H9 (cell line): ENCODE measurements at regions not wholly inside any gene's neighbourhood (a gene's known extent, or its start where the extent isn't known, plus 50 kb on each side); places are given as distances from the start of the nearest gene placed in this dataset.

Source experiments
- DNase-seq: peaks from one replicate; pipeline ENCODE4 v3.0.0-alpha.2; 2017
- H2AFZ ChIP-seq: one replicate; pipeline ENCODE4 v1.6.1; 2013; ENCODE audit warnings: mild to moderate bottlenecking, low read length, control low read depth, moderate library complexity
- H2AK5ac ChIP-seq: 2 replicates; pipeline ENCODE4 v1.6.1; 2013; ENCODE audit warnings: low read length, control low read depth, mixed read lengths; ENCODE audit not compliant: insufficient read length
- H2BK120ac ChIP-seq: one replicate; pipeline ENCODE4 v1.6.1; 2013; ENCODE audit warnings: low read depth, mild to moderate bottlenecking, low read length, control low read depth, inconsistent platforms; ENCODE audit not compliant: poor library complexity, severe bottlenecking
- H2BK12ac ChIP-seq: 2 replicates; pipeline ENCODE4 v1.6.1; 2013; ENCODE audit warnings: low read length, control low read depth, mixed read lengths, low read depth; ENCODE audit not compliant: insufficient read length
- H2BK15ac ChIP-seq: 2 replicates; pipeline ENCODE4 v1.6.1; 2013; ENCODE audit warnings: low read depth, low read length, control low read depth
- H2BK20ac ChIP-seq: one replicate; pipeline ENCODE4 v1.6.1; 2013; ENCODE audit warnings: low read depth, mild to moderate bottlenecking, low read length, control low read depth, inconsistent platforms; ENCODE audit not compliant: poor library complexity, severe bottlenecking
- H2BK5ac ChIP-seq: 2 replicates; pipeline ENCODE4 v1.6.1; 2013; ENCODE audit warnings: low read length, control low read depth, mixed read lengths; ENCODE audit not compliant: insufficient read length
- H3K14ac ChIP-seq: 2 replicates; pipeline ENCODE4 v1.6.1; 2013; ENCODE audit warnings: low read length, control low read depth; ENCODE audit not compliant: insufficient read depth
- H3K18ac ChIP-seq: 2 replicates; pipeline ENCODE4 v1.6.1; 2013; ENCODE audit warnings: low read depth, mild to moderate bottlenecking, mixed read lengths, low read length, control low read depth; ENCODE audit not compliant: insufficient read length
- H3K23ac ChIP-seq: 2 replicates; pipeline ENCODE4 v1.6.1; 2013; ENCODE audit warnings: low read length, control low read depth, mixed read lengths, low read depth; ENCODE audit not compliant: insufficient read length
- H3K23me2 ChIP-seq: 2 replicates; pipeline ENCODE4 v1.6.1; 2013; ENCODE audit warnings: low read depth, mild to moderate bottlenecking, mixed read lengths, low read length, control low read depth; ENCODE audit not compliant: insufficient read length, poor library complexity, severe bottlenecking
- H3K27ac ChIP-seq: 2 replicates; pipeline ENCODE4 v1.5.1; 2013; ENCODE audit warnings: low read length, control low read depth, mixed read lengths, low read depth; ENCODE audit not compliant: insufficient read length
- H3K27me3 ChIP-seq: 2 replicates; pipeline ENCODE4 v1.6.1; 2013; ENCODE audit warnings: low read length, control low read depth, inconsistent platforms; ENCODE audit not compliant: insufficient read depth
- H3K4ac ChIP-seq: 2 replicates; pipeline ENCODE4 v1.6.1; 2013; ENCODE audit warnings: low read depth, mild to moderate bottlenecking, control low read depth, inconsistent platforms, low read length, moderate library complexity
- H3K4me1 ChIP-seq: 2 replicates; pipeline ENCODE4 v1.6.1; 2013; ENCODE audit warnings: low read length, control low read depth, inconsistent platforms; ENCODE audit not compliant: insufficient read depth
- H3K4me2 ChIP-seq: 2 replicates; pipeline ENCODE4 v1.6.1; 2013; ENCODE audit warnings: low read length, control low read depth, mixed read lengths; ENCODE audit not compliant: insufficient read length, insufficient read depth
- H3K56ac ChIP-seq: 2 replicates; pipeline ENCODE4 v1.6.1; 2013; ENCODE audit warnings: low read depth, mild to moderate bottlenecking, mixed read lengths, low read length, control low read depth; ENCODE audit not compliant: insufficient read length
- H3K79me1 ChIP-seq: 2 replicates; pipeline ENCODE4 v1.6.1; 2013; ENCODE audit warnings: low read depth, mild to moderate bottlenecking, moderate library complexity, low read length, control low read depth, inconsistent platforms; ENCODE audit not compliant: insufficient read depth, poor library complexity, severe bottlenecking
- H3K79me2 ChIP-seq: 2 replicates; pipeline ENCODE4 v1.6.1; 2013; ENCODE audit warnings: low read length, control low read depth, inconsistent platforms; ENCODE audit not compliant: insufficient read depth
- H3K9ac ChIP-seq: 2 replicates; pipeline ENCODE4 v1.6.1; 2013; ENCODE audit warnings: low read length, control low read depth, mixed read lengths; ENCODE audit not compliant: insufficient read length; ENCODE audit errors: extremely low read depth
- H3K9me3 ChIP-seq: one replicate; pipeline ENCODE4 v1.6.1; 2013; ENCODE audit warnings: low read depth, low read length, inconsistent platforms; ENCODE audit not compliant: control insufficient read depth
- H3T11ph ChIP-seq: one replicate; pipeline ENCODE4 v1.6.1; 2013; ENCODE audit warnings: mild to moderate bottlenecking, low read length, control low read depth, inconsistent platforms
- H4K20me1 ChIP-seq: one replicate; pipeline ENCODE4 v1.6.1; 2013; ENCODE audit not compliant: control insufficient read depth, insufficient read length, insufficient read depth
- H4K5ac ChIP-seq: 2 replicates; pipeline ENCODE4 v1.6.1; 2013; ENCODE audit warnings: low read depth, mild to moderate bottlenecking, mixed read lengths, low read length, control low read depth; ENCODE audit not compliant: insufficient read length
- H4K8ac ChIP-seq: replicated peaks from 2 replicates; pipeline ENCODE4 v1.6.1; 2013; ENCODE audit warnings: low read length, control low read depth, mixed read lengths, low read depth; ENCODE audit not compliant: insufficient read length
- H4K91ac ChIP-seq: 2 replicates; pipeline ENCODE4 v1.6.1; 2013; ENCODE audit warnings: low read depth, mild to moderate bottlenecking, moderate library complexity, mixed read lengths, low read length, control low read depth; ENCODE audit not compliant: insufficient read length
- H3K27ac Mint-ChIP-seq, 3 experiments: 2 replicates in 2 of 3; 3 replicates in 1 of 3; pipeline ENCODE4 v1.8.0; 2020 to 2021; ENCODE audit warnings: mixed read lengths in 3 of 3, mild to moderate bottlenecking in 1 of 3, moderate library complexity in 1 of 3
- H3K27me3 Mint-ChIP-seq: 2 replicates; pipeline ENCODE4 v1.8.0; 2021; ENCODE audit warnings: low read depth, mild to moderate bottlenecking, moderate library complexity, mixed read lengths
- H3K36me3 Mint-ChIP-seq, 3 experiments: 2 replicates in 2 of 3; 3 replicates in 1 of 3; pipeline ENCODE4 v1.8.0; 2020 to 2021; ENCODE audit warnings: low read depth in 3 of 3, mixed read lengths in 3 of 3; ENCODE audit not compliant: insufficient read depth in 1 of 3
- H3K4me1 Mint-ChIP-seq, 2 experiments: 2 replicates each; pipeline ENCODE4 v1.8.0; 2020; ENCODE audit warnings: mixed read lengths in 2 of 2
- H3K4me3 Mint-ChIP-seq, 2 experiments: 2 replicates in 1 of 2; 3 replicates in 1 of 2; pipeline ENCODE4 v1.8.0; 2020 to 2021; ENCODE audit warnings: mild to moderate bottlenecking in 2 of 2, mixed read lengths in 2 of 2, moderate library complexity in 1 of 2
- H3K9me3 Mint-ChIP-seq, 2 experiments: 2 replicates in 1 of 2; 3 replicates in 1 of 2; pipeline ENCODE4 v1.8.0; 2020; ENCODE audit warnings: mild to moderate bottlenecking in 2 of 2, mixed read lengths in 2 of 2, moderate library complexity in 1 of 2
- CTCF ChIP-seq: fragments of 200-600 bp; sonication (generic); conservative IDR thresholded peaks from 3 replicates; pipeline ENCODE4 v1.8.0; 2021; ENCODE audit warnings: antibody characterized with exemption, mild to moderate bottlenecking
- WGBS: extraction: QIAGEN DNeasy Blood & Tissue Kit; methylation state at CpG from one replicate; pipeline ENCODE4 v1.1.7; 2013; ENCODE audit warnings: missing lambda C conversion rate, low lambda C conversion rate, mixed read lengths; ENCODE audit not compliant: insufficient read length; ENCODE audit errors: extremely low coverage; 5-methylcytosine and 5-hydroxymethylcytosine counted together

GRCh38 chr4:131113704-131114103 lies 2017.8 kb downstream of the C4orf33 start:
- Histone ChIP-seq H2BK15ac (no peak overlapping the region), H3K79me2 (no peaks in the 10 kb centered on the region), H2BK20ac (no peak overlapping the region), H2AFZ (no peak overlapping the region), H3K27me3 (no peaks in the 10 kb centered on the region), H3K9me3 (no peaks in the 10 kb centered on the region), H3K27ac (no peak overlapping the region), H3K18ac (no peak overlapping the region), H3K56ac (no peak overlapping the region), H4K91ac (no peak overlapping the region), H3K4ac (no peak overlapping the region), H2BK12ac (no peak overlapping the region), H3K14ac (no peak overlapping the region), H3K23ac (no peak overlapping the region), H2AK5ac (no peak overlapping the region), H3K79me1 (no peaks in the 10 kb centered on the region), H4K20me1 (no peaks in the 10 kb centered on the region), H4K5ac (no peak overlapping the region), H3K9ac (no peak overlapping the region), H3K4me2 (no peak overlapping the region), H3T11ph (no peak overlapping the region), H2BK120ac (no peak overlapping the region), H3K23me2 (no peaks in the 10 kb centered on the region), H4K8ac (no peak overlapping the region), H2BK5ac (no peak overlapping the region), H3K4me1 (no peaks in the 10 kb centered on the region)
- H3K4me1 Mint-ChIP-seq: no peaks in the 10 kb centered on the region
- H3K36me3 Mint-ChIP-seq: no peaks in the 10 kb centered on the region
- H3K9me3 Mint-ChIP-seq: no peaks in the 10 kb centered on the region
- WGBS: no CpG with 5 or more reads among the region's 2 CpGs
- no peaks in the 10 kb centered on the region for H3K27me3 Mint-ChIP-seq
- DNase-seq: no peak
- H3K27ac Mint-ChIP-seq: no peak overlapping the region
- no peak for TF ChIP-seq CTCF
- H3K4me3 Mint-ChIP-seq: no peak overlapping the region
